ENCODE measurements at regions not wholly inside any gene's neighbourhood (a gene's known extent, or its start where the extent isn't known, plus 50 kb on each side); places are given as distances from the start of the nearest gene placed in this dataset.
A peak's percentile ranks its signal among the peaks of the same experiment; 100 is the strongest.

DNA sequence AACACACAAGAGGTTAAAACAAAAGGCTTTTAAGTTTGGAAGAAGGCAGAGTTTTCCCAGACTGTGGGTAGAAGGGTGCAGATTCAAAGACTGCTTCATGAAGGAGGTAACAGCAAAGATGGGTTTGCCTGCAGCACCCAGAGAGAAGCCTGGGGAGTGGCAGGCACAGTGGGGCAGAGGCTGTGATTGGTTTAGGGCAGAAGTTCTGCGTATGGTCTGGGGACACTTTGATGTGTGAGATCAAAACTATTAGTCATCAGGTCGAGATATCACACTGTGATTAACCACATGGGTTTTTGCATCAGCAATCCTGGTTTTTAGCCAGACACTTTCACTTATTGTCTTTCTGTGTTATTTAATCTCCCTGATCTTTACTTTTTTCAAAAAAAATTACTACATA lies 188.8 kb upstream of the GLRA1 start:
- H3K4me3 ChIP-seq (replicated peaks in 1 of 4; ENCODE audit: control extremely low read depth in 1 of 4, insufficient read depth in 1 of 4, low read depth in 3 of 4, low read length in 4 of 4) = no peak overlapping the region
- H2AFZ ChIP-seq (ENCODE audit: low read length) = no peak overlapping the region
- no peaks in the 10 kb centered on the region for H3K79me2 ChIP-seq (ENCODE audit: control insufficient read depth, insufficient read depth, low read length)
- H3K4me1 ChIP-seq (ENCODE audit: control insufficient read depth, extremely low read depth, insufficient read depth, low read length) = no peaks in the 10 kb centered on the region
- peak in 1 of 2 donors; percentile 5 for DNase-seq (ENCODE audit: low read depth in 2 of 2)
- no peaks in the 10 kb centered on the region for H4K20me1 ChIP-seq (ENCODE audit: control insufficient read depth, extremely low read depth, insufficient read depth, low read length)
- H3K9me3 ChIP-seq (ENCODE audit: control insufficient read depth, insufficient read depth, low read depth, low read length) = no peaks in the 10 kb centered on the region
- H3K9ac ChIP-seq (ENCODE audit: insufficient read depth, low read length) = no peak overlapping the region
- no peak for TF ChIP-seq EZH2 (IDR thresholded peaks at IDR 0.05; ENCODE audit: low read length, missing control alignments)
- TF ChIP-seq, protein P1, sequence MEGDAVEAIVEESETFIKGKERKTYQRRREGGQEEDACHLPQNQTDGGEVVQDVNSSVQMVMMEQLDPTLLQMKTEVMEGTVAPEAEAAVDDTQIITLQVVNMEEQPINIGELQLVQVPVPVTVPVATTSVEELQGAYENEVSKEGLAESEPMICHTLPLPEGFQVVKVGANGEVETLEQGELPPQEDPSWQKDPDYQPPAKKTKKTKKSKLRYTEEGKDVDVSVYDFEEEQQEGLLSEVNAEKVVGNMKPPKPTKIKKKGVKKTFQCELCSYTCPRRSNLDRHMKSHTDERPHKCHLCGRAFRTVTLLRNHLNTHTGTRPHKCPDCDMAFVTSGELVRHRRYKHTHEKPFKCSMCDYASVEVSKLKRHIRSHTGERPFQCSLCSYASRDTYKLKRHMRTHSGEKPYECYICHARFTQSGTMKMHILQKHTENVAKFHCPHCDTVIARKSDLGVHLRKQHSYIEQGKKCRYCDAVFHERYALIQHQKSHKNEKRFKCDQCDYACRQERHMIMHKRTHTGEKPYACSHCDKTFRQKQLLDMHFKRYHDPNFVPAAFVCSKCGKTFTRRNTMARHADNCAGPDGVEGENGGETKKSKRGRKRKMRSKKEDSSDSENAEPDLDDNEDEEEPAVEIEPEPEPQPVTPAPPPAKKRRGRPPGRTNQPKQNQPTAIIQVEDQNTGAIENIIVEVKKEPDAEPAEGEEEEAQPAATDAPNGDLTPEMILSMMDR (conservative IDR thresholded peaks at IDR 0.05 in 1 of 2, IDR thresholded peaks at IDR 0.05 in 1 of 2; ENCODE audit: low read depth in 1 of 2, low read length in 2 of 2) = no peak
- H3K4me2 ChIP-seq (ENCODE audit: extremely low read depth, insufficient read depth, low read length) = no peak overlapping the region
- no peaks in the 10 kb centered on the region for H3K27me3 ChIP-seq (ENCODE audit: control insufficient read depth, insufficient read depth, low read length)
- H3K27ac ChIP-seq (ENCODE audit: insufficient read depth, low read length) = no peak overlapping the region
- H3K36me3 ChIP-seq (ENCODE audit: control insufficient read depth, insufficient read depth, low read length) = no peaks in the 10 kb centered on the region

DNA sequence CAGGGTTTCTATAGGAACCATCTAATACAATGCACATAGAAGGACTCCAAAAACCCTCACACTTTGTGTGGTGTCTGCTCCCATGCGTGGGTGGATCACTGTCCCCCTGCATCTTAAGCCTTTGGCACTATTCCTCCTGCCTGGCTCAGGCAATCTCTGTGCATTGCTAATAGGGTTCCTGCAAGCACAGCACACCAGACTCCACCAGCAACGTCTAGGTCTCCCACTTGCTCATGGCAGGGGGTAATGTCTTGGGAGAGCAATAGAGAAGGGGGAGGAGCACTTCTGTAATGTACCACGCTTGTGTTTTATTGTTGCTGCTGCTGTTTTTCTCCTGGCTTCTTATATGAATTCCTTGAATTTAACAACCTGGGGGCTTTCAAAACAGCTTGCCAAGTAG lies 182.6 kb upstream of the GLRA1 start:
- no peaks in the 10 kb centered on the region for H3K27me3 ChIP-seq (ENCODE audit: control insufficient read depth, insufficient read depth, low read length)
- no peak overlapping the region for H3K4me3 ChIP-seq (replicated peaks in 1 of 4; ENCODE audit: control extremely low read depth in 1 of 4, insufficient read depth in 1 of 4, low read depth in 3 of 4, low read length in 4 of 4)
- H3K36me3 ChIP-seq (ENCODE audit: control insufficient read depth, insufficient read depth, low read length) = no peaks in the 10 kb centered on the region
- no peak overlapping the region for H3K9ac ChIP-seq (ENCODE audit: insufficient read depth, low read length)
- no peak for TF ChIP-seq EZH2 (IDR thresholded peaks at IDR 0.05; ENCODE audit: low read length, missing control alignments)
- TF ChIP-seq, protein P1 (conservative IDR thresholded peaks at IDR 0.05 in 1 of 2, IDR thresholded peaks at IDR 0.05 in 1 of 2; ENCODE audit: low read depth in 1 of 2, low read length in 2 of 2) = no peak
- no peak overlapping the region for H3K27ac ChIP-seq (ENCODE audit: insufficient read depth, low read length)
- no peak overlapping the region for H2AFZ ChIP-seq (ENCODE audit: low read length)
- no peaks in the 10 kb centered on the region for H3K4me1 ChIP-seq (ENCODE audit: control insufficient read depth, extremely low read depth, insufficient read depth, low read length)
- no peak for DNase-seq (ENCODE audit: low read depth in 2 of 2)
- H3K4me2 ChIP-seq (ENCODE audit: extremely low read depth, insufficient read depth, low read length) = no peak overlapping the region
- no peaks in the 10 kb centered on the region for H4K20me1 ChIP-seq (ENCODE audit: control insufficient read depth, extremely low read depth, insufficient read depth, low read length)
- H3K79me2 ChIP-seq (ENCODE audit: control insufficient read depth, insufficient read depth, low read length) = no peaks in the 10 kb centered on the region
- H3K9me3 ChIP-seq (ENCODE audit: control insufficient read depth, insufficient read depth, low read depth, low read length) = no peaks in the 10 kb centered on the region

DNA sequence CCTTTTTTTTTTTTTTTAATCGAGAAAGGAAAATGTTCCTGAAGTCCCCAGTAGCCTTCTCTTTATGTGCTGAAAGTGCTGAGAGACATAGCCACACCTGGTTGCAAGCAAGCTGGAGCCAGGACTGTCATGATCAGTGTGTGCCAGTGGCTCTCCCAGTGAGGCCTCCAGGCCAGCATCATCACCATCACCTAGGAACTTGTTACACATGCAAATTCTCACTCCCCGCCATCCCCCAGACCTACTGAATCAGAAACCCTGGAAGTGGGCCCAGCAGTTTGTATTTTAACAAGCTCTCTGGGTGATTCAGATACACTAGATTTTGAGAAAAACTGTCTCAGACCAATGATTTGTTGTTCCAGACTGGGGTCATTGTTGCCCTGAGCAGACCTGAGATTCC lies 181.9 kb upstream of the GLRA1 start:
- Histone ChIP-seq H3K4me2 (ENCODE audit: extremely low read depth, insufficient read depth, low read length) (no peak overlapping the region), H3K9ac (ENCODE audit: insufficient read depth, low read length) (no peak overlapping the region), H2AFZ (ENCODE audit: low read length) (no peak overlapping the region), H3K9me3 (ENCODE audit: control insufficient read depth, insufficient read depth, low read depth, low read length) (no peaks in the 10 kb centered on the region), H3K79me2 (ENCODE audit: control insufficient read depth, insufficient read depth, low read length) (no peaks in the 10 kb centered on the region), H3K4me1 (ENCODE audit: control insufficient read depth, extremely low read depth, insufficient read depth, low read length) (no peaks in the 10 kb centered on the region), H4K20me1 (ENCODE audit: control insufficient read depth, extremely low read depth, insufficient read depth, low read length) (no peaks in the 10 kb centered on the region), H3K4me3 (replicated peaks in 1 of 4; ENCODE audit: control extremely low read depth in 1 of 4, insufficient read depth in 1 of 4, low read depth in 3 of 4, low read length in 4 of 4) (no peak overlapping the region), H3K27ac (ENCODE audit: insufficient read depth, low read length) (no peak overlapping the region), H3K36me3 (ENCODE audit: control insufficient read depth, insufficient read depth, low read length) (no peaks in the 10 kb centered on the region), H3K27me3 (ENCODE audit: control insufficient read depth, insufficient read depth, low read length) (no peaks in the 10 kb centered on the region)
- no peak for DNase-seq (ENCODE audit: low read depth in 2 of 2)
- TF ChIP-seq, protein P1 (conservative IDR thresholded peaks at IDR 0.05 in 1 of 2, IDR thresholded peaks at IDR 0.05 in 1 of 2; ENCODE audit: low read depth in 1 of 2, low read length in 2 of 2) = no peak
- no peak for TF ChIP-seq EZH2 (IDR thresholded peaks at IDR 0.05; ENCODE audit: low read length, missing control alignments)

Data from fibroblast of lung (primary cell).